ENCODE measurements at regions not wholly inside any gene's neighbourhood (a gene's known extent, or its start where the extent isn't known, plus 50 kb on each side); places are given as distances from the start of the nearest gene placed in this dataset.

DNA sequence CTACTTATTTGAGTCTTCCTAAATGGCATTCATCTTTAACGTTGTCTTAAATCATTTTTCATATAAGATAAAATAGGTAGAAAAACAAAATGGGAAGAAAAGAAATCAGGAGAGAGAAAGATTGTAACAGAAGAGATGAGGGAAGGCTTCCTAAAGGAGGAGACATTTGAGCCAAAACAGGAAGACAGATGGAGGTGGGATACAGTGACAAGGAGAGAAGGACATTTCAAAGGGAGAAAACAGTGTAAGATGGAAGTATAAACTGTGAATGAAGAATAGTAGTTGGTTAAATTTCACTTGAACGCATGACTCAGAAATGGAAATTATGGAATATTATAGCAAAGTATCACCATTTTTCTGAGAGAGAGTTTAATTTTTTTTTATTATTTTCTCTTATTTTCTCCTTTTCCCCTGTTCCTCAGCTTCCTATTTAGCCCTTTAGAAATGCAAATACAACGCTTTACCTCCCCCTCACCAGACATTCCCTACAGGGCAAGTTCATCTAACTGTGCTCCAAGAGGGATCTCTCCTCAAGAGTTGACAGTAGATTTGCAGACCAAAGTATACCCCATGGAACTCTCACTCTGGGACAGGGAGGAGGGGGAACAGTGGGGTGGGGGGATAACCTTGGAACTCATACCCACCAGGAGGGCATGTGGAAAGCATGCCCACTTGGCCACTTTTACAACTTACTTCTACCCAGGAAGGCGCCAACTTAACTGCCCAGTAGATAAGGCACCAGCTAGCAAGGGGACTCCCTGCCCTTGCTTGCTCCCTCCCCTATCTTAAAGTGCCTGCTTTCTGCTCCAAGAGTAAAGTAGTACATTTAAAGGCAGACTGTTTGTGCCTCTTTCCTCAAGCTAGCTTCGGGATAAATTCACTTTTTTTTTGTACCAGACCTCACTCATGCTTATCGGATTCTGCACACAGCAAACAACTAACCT lies 304.7 kb upstream of the POU5F2 start:
- no peak overlapping the region for H3K4me3 ChIP-seq (ENCODE audit: low read depth, low read length)
- no peak for DNase-seq (ENCODE audit: low read depth)
- TF ChIP-seq, protein P1, sequence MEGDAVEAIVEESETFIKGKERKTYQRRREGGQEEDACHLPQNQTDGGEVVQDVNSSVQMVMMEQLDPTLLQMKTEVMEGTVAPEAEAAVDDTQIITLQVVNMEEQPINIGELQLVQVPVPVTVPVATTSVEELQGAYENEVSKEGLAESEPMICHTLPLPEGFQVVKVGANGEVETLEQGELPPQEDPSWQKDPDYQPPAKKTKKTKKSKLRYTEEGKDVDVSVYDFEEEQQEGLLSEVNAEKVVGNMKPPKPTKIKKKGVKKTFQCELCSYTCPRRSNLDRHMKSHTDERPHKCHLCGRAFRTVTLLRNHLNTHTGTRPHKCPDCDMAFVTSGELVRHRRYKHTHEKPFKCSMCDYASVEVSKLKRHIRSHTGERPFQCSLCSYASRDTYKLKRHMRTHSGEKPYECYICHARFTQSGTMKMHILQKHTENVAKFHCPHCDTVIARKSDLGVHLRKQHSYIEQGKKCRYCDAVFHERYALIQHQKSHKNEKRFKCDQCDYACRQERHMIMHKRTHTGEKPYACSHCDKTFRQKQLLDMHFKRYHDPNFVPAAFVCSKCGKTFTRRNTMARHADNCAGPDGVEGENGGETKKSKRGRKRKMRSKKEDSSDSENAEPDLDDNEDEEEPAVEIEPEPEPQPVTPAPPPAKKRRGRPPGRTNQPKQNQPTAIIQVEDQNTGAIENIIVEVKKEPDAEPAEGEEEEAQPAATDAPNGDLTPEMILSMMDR (IDR thresholded peaks at IDR 0.05; ENCODE audit: insufficient read depth, low read depth, low read length), result no peak

DNA sequence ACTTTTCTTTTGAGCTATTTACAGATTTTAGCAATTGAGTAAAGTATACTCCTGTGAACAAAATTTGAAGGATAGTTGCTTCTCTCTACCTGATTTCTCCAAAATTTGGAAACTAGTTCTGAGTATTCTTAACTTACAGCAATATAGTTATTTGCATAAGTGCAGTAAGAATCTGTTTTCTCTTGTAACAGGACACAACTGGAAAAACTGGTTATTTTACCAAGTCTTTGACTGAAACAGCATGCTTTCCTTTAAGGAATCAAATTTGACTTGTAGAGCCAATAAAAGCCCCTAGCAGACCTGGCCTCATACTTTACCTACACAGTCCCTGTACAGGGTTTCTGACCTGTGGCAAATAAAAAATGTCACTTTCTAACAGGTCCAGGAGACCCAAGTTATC lies 301.9 kb upstream of the POU5F2 start:
- DNase-seq (ENCODE audit: low read depth), result no peak
- no peak overlapping the region for H3K4me3 ChIP-seq (ENCODE audit: low read depth, low read length)
- TF ChIP-seq, protein P1 (IDR thresholded peaks at IDR 0.05; ENCODE audit: insufficient read depth, low read depth, low read length), result no peak

DNA sequence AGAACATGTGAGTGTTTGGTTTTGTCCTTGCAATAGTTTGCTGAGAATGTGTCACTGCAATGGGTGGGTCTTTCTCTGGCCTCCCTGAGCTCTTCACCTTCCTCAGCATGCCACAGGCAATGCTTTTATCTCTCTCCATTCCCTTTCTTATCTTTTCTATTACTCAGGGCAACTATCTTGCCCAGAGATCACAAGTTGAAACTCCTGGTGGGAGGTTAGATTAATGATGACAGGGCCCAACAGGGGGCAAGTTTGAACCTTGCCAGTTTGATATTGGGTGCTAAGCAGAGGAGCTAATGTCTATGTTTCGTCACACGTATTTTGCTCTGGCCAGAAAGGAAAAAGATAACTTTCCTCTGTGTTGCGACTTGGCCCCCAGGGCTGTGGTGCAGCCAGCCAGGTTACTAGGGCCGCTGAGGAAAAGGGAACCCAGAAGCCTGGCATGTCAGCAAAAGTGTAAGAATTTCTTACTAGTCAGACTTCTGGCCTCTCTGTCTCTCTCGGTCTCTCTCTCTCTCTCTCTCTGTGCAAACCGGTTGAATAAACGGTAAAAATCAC lies 299.3 kb upstream of the POU5F2 start:
- no peak for DNase-seq (ENCODE audit: low read depth)
- TF ChIP-seq, protein P1 (IDR thresholded peaks at IDR 0.05; ENCODE audit: insufficient read depth, low read depth, low read length), result no peak
- H3K4me3 ChIP-seq (ENCODE audit: low read depth, low read length), result no peak overlapping the region

DNA sequence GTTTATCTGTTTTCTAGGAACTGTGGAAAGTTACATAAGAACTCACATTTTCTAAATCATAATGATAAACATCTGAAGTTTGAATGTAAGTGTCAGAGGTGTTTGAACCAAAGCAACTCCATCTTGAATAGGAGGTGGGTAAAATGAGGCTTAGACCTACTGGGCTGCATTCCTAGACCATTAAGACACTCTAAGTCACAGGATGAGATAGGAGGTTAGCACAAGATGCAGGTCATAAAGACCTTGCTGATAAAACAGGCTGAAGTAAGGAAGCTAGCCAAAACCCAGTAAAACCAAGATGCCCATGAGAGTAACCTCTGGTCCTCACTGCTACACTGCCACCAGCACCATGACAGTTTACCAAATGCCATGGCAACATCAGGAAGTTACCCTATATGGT lies 297.7 kb upstream of the POU5F2 start:
- no peak overlapping the region for H3K4me3 ChIP-seq (ENCODE audit: low read depth, low read length)
- DNase-seq (ENCODE audit: low read depth), result no peak
- TF ChIP-seq, protein P1 (IDR thresholded peaks at IDR 0.05; ENCODE audit: insufficient read depth, low read depth, low read length), result no peak

DNA sequence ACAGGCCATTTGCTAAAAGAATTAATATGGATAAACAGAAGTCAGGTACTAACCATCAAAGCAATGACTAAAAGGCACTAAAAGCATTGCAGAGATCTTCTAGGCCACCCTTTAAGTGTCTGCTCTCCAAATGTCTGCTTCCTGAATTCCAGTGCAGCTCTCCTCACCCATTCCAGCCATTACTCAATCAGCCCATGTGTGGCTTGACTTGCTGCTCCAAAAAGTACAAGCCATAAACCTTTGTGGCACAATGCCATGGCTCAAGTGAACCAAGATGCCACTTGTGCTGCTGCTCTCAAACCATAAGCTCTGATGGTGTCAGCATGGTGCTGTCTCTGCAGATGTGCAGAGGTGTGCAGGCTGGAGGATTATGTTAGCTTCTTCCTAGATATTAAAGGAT lies 290.2 kb upstream of the POU5F2 start:
- DNase-seq (ENCODE audit: low read depth), result peak; percentile 49
- no peak overlapping the region for H3K4me3 ChIP-seq (ENCODE audit: low read depth, low read length)
- TF ChIP-seq, protein P1 (IDR thresholded peaks at IDR 0.05; ENCODE audit: insufficient read depth, low read depth, low read length), result no peak

DNA sequence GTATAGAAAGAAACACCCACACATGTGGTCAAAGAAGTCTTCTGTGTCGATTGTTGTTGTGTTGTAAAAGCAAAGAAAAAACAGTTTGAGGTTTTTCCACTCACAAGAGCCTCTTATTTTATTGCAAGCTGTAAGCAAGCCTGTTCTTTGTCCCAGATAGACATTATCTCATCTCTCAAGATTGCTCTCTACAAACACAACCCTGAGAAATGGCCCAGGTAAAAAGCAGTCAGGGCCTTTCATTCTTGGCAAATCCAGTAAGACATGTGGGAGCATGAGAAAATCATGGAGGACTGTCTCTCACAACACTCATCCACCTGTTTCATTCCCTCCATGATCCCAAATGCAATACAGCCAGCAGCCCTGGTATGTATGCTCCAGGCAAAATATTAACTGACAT lies 286.6 kb upstream of the POU5F2 start:
- no peak overlapping the region for H3K4me3 ChIP-seq (ENCODE audit: low read depth, low read length)
- TF ChIP-seq, protein P1 (IDR thresholded peaks at IDR 0.05; ENCODE audit: insufficient read depth, low read depth, low read length), result no peak
- DNase-seq (ENCODE audit: low read depth), result no peak
